Type B pancreatic cell (in vitro differentiated cells): ENCODE measurements at regions not wholly inside any gene's neighbourhood (a gene's known extent, or its start where the extent isn't known, plus 50 kb on each side); places are given as distances from the start of the nearest gene placed in this dataset.
A peak's percentile ranks its signal among the peaks of the same experiment; 100 is the strongest.

Experiments used
- DNase-seq: peaks from one replicate; pipeline ENCODE4 v3.0.0; 2021; ENCODE audit warnings: mixed read lengths; ENCODE audit not compliant: unreplicated experiment; ENCODE audit errors: extremely low spot score
- H3K27ac Mint-ChIP-seq: 2 replicates; pipeline ENCODE4 v1.8.0; 2021; ENCODE audit warnings: mild to moderate bottlenecking, mixed read lengths
- H3K27me3 Mint-ChIP-seq: 2 replicates; pipeline ENCODE4 v1.8.0; 2021; ENCODE audit warnings: mixed read lengths
- H3K36me3 Mint-ChIP-seq: 2 replicates; pipeline ENCODE4 v1.8.0; 2021; ENCODE audit warnings: mixed read lengths
- H3K4me1 Mint-ChIP-seq: one replicate; pipeline ENCODE4 v1.8.0; 2021; ENCODE audit warnings: mixed read lengths; ENCODE audit not compliant: unreplicated experiment
- H3K4me3 Mint-ChIP-seq: 2 replicates; pipeline ENCODE4 v1.8.0; 2021; ENCODE audit warnings: mild to moderate bottlenecking, mixed read lengths
- H3K9me3 Mint-ChIP-seq: 2 replicates; pipeline ENCODE4 v1.8.0; 2021; ENCODE audit warnings: mixed read lengths
- CTCF ChIP-seq: fragments of 200-600 bp; sonication (generic); conservative IDR thresholded peaks from 2 replicates; pipeline ENCODE4 v1.5.0; 2021; ENCODE audit warnings: antibody characterized with exemption, mild to moderate bottlenecking

GRCh38 chr13:38620876-38621275, 66.0 kb upstream of the FREM2 start:
- H3K36me3 Mint-ChIP-seq: no peaks in the 10 kb centered on the region
- no peaks in the 10 kb centered on the region for H3K27me3 Mint-ChIP-seq
- H3K4me1 Mint-ChIP-seq: no peaks in the 10 kb centered on the region
- no peak for DNase-seq
- no peak for TF ChIP-seq CTCF
- H3K4me3 Mint-ChIP-seq: no peak overlapping the region
- no peaks in the 10 kb centered on the region for H3K9me3 Mint-ChIP-seq
- H3K27ac Mint-ChIP-seq: no peak overlapping the region

- Mint-ChIP-seq H3K4me3 (peak overlapping the region; percentile 1), H3K27ac (no peak overlapping the region), H3K27me3 (no peaks in the 10 kb centered on the region), H3K36me3 (no peaks in the 10 kb centered on the region), H3K4me1 (no peaks in the 10 kb centered on the region), H3K9me3 (no peaks in the 10 kb centered on the region)
- no peak for TF ChIP-seq CTCF
- DNase-seq: no peak
These were observed 62.1 kb upstream of the FREM2 start for GRCh38 chr13:38624822-38625221.

DNA sequence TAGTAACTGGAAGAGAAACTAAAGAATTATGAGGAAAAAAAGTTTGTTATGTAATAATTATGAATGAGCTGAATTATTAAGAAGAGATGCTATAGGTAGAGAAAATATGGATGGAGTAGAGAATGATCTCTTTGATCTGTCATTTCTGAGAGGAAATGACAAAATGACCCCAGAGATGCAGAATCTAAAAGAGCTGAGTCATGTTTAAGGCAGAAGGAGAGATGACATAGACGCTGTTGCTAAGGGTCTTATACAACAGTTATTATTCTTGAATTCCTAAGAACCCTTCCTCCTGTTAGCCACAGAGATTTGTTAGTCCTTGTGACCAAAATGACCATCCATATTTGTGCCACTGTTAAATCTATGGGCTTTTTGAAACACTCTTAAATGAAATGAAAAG, 58.3 kb upstream of the FREM2 start:
- no peak for DNase-seq
- Mint-ChIP-seq H3K4me3 (no peak overlapping the region), H3K27me3 (no peaks in the 10 kb centered on the region), H3K9me3 (no peaks in the 10 kb centered on the region), H3K4me1 (no peaks in the 10 kb centered on the region), H3K36me3 (no peaks in the 10 kb centered on the region), H3K27ac (no peak overlapping the region)
- TF ChIP-seq CTCF: no peak

DNA sequence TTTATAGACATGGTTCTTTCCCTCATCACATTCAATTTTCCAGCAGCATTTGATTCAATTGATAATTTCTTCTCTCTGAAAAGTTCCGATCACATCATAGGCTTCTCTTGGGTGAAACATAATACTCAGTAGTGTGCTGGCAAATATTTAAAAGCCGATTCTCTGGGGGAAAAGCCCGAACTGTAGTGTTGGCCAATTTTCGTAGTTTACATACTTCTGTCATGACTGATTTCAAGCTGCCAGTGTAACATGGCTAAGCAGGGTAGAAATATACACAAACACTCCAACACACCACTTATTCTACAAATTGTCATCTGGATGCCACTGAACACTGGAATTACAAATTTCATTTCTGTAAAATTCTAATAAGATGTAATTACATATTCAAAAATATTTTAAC, 56.1 kb upstream of the FREM2 start:
- H3K9me3 Mint-ChIP-seq: no peaks in the 10 kb centered on the region
- no peak overlapping the region for H3K4me3 Mint-ChIP-seq
- no peak overlapping the region for H3K27ac Mint-ChIP-seq
- DNase-seq: no peak
- no peaks in the 10 kb centered on the region for H3K27me3 Mint-ChIP-seq
- no peaks in the 10 kb centered on the region for H3K4me1 Mint-ChIP-seq
- no peak for TF ChIP-seq CTCF
- H3K36me3 Mint-ChIP-seq: no peaks in the 10 kb centered on the region

- no peaks in the 10 kb centered on the region for H3K36me3 Mint-ChIP-seq
- DNase-seq: no peak
- no peaks in the 10 kb centered on the region for H3K27me3 Mint-ChIP-seq
- H3K27ac Mint-ChIP-seq: peak overlapping the region; percentile 31
- H3K4me3 Mint-ChIP-seq: no peak overlapping the region
- TF ChIP-seq CTCF: no peak
- H3K9me3 Mint-ChIP-seq: no peaks in the 10 kb centered on the region
- peaks cover 12% of the 10 kb centered on the region for H3K4me1 Mint-ChIP-seq
These were observed 51.8 kb upstream of the FREM2 start for GRCh38 chr13:38635030-38635429.

GRCh38 chr13:38636073-38636472, 50.8 kb upstream of the FREM2 start:
- no peak for TF ChIP-seq CTCF

More at GRCh38 chr13:38636073-38636472, 50.8 kb upstream of the FREM2 start:
- peaks cover 12% of the 10 kb centered on the region for H3K4me1 Mint-ChIP-seq
- no peak for DNase-seq
- H3K36me3 Mint-ChIP-seq: no peaks in the 10 kb centered on the region
- no peaks in the 10 kb centered on the region for H3K27me3 Mint-ChIP-seq
- no peaks in the 10 kb centered on the region for H3K9me3 Mint-ChIP-seq
- no peak overlapping the region for H3K27ac Mint-ChIP-seq
- H3K4me3 Mint-ChIP-seq: no peak overlapping the region
